ENCODE measurements at regions not wholly inside any gene's neighbourhood (a gene's known extent, or its start where the extent isn't known, plus 50 kb on each side); places are given as distances from the start of the nearest gene placed in this dataset.

DNA sequence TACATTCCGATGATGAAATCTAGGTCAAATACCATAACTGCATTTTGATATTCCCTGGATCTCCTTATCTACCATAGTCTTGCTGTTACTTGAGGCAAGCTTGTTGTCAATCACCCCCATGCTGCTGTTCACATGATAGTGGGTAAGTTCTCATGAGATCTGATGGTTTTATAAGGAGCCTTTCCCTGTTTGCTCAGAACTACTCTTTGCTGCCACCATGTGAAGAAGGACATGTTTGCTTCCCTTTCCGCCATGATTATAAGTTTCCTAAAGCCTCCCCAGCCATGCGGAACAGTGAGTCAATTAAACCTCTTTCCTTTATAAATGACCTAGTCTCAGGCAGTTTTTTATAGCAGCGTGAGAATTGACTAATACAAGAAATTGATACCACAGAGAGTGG, 432.0 kb downstream of the GLUD2 start:
- TF ChIP-seq POLR2AphosphoS5 (IDR thresholded peaks at IDR 0.05): no peak
- TF ChIP-seq, protein P1, sequence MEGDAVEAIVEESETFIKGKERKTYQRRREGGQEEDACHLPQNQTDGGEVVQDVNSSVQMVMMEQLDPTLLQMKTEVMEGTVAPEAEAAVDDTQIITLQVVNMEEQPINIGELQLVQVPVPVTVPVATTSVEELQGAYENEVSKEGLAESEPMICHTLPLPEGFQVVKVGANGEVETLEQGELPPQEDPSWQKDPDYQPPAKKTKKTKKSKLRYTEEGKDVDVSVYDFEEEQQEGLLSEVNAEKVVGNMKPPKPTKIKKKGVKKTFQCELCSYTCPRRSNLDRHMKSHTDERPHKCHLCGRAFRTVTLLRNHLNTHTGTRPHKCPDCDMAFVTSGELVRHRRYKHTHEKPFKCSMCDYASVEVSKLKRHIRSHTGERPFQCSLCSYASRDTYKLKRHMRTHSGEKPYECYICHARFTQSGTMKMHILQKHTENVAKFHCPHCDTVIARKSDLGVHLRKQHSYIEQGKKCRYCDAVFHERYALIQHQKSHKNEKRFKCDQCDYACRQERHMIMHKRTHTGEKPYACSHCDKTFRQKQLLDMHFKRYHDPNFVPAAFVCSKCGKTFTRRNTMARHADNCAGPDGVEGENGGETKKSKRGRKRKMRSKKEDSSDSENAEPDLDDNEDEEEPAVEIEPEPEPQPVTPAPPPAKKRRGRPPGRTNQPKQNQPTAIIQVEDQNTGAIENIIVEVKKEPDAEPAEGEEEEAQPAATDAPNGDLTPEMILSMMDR (IDR thresholded peaks at IDR 0.05): no peak
